ENCODE measurements at regions not wholly inside any gene's neighbourhood (a gene's known extent, or its start where the extent isn't known, plus 50 kb on each side); places are given as distances from the start of the nearest gene placed in this dataset.

- Histone ChIP-seq H3K27ac (ENCODE audit: low read depth, low read length, poor library complexity, severe bottlenecking) (no peak overlapping the region), H3K4me1 (ENCODE audit: insufficient read depth, low read length, poor library complexity, severe bottlenecking) (peaks cover 7% of the 10 kb centered on the region), H3K4me3 (ENCODE audit: low read depth, low read length, poor library complexity, severe bottlenecking) (no peak overlapping the region), H3K9me3 (ENCODE audit: low read depth, low read length, poor library complexity, severe bottlenecking) (no peaks in the 10 kb centered on the region), H3K27me3 (replicated peaks; ENCODE audit: insufficient read depth, low read depth, low read length, poor library complexity) (no peaks in the 10 kb centered on the region), H3K36me3 (ENCODE audit: insufficient read depth, low read length, poor library complexity, severe bottlenecking) (no peaks in the 10 kb centered on the region)
- no TSS peak for BruUV-seq (replicated peaks)
- intact Hi-C loops (cut with micrococcal nuclease; ENCODE audit: unreplicated experiment), result loop anchor here (10.0 kb wide), 1 partner anchor 244 kb away; no protein-coding TSS in a partner anchor
- CTCF ChIA-PET, result no interaction called here
- DNase-seq (ENCODE audit: low spot score), result no peak
- no peak for TF ChIP-seq EZH2 (IDR thresholded peaks at IDR 0.05; ENCODE audit: borderline replicate concordance, low read depth, low read length, poor library complexity, severe bottlenecking)
- TF ChIP-seq CTCF (conservative IDR thresholded peaks at IDR 0.05; ENCODE audit: low read depth, low read length), result no peak
- POLR2A ChIA-PET (ENCODE audit: low non-redundant PET), result no interaction called here
Observed at GRCh38 chr1:63200676-63201075, 121.7 kb upstream of the FOXD3 start.

- no peak for TF ChIP-seq CTCF (conservative IDR thresholded peaks at IDR 0.05; ENCODE audit: low read depth, low read length)
- TF ChIP-seq EZH2 (IDR thresholded peaks at IDR 0.05; ENCODE audit: borderline replicate concordance, low read depth, low read length, poor library complexity, severe bottlenecking), result no peak
- no peak overlapping the region for H3K4me3 ChIP-seq (ENCODE audit: low read depth, low read length, poor library complexity, severe bottlenecking)
- no peaks in the 10 kb centered on the region for H3K36me3 ChIP-seq (ENCODE audit: insufficient read depth, low read length, poor library complexity, severe bottlenecking)
- intact Hi-C loops (cut with micrococcal nuclease; ENCODE audit: unreplicated experiment), result loop anchor here (10.0 kb wide), 1 partner anchor 241 kb away; no protein-coding TSS in a partner anchor
- no peak for DNase-seq (ENCODE audit: low spot score)
- ChIA-PET CTCF (no interaction called here), POLR2A (ENCODE audit: low non-redundant PET) (no interaction called here)
- BruUV-seq (replicated peaks), result no TSS peak
- peaks cover under 1% of the 10 kb centered on the region for H3K4me1 ChIP-seq (ENCODE audit: insufficient read depth, low read length, poor library complexity, severe bottlenecking)
- H3K27ac ChIP-seq (ENCODE audit: low read depth, low read length, poor library complexity, severe bottlenecking), result no peak overlapping the region
- H3K9me3 ChIP-seq (ENCODE audit: low read depth, low read length, poor library complexity, severe bottlenecking), result no peaks in the 10 kb centered on the region
- no peaks in the 10 kb centered on the region for H3K27me3 ChIP-seq (replicated peaks; ENCODE audit: insufficient read depth, low read depth, low read length, poor library complexity)
Observed at GRCh38 chr1:63203641-63204040, 118.7 kb upstream of the FOXD3 start.

- Histone ChIP-seq H3K27me3 (replicated peaks; ENCODE audit: insufficient read depth, low read depth, low read length, poor library complexity) (no peaks in the 10 kb centered on the region), H3K36me3 (ENCODE audit: insufficient read depth, low read length, poor library complexity, severe bottlenecking) (no peaks in the 10 kb centered on the region), H3K9me3 (ENCODE audit: low read depth, low read length, poor library complexity, severe bottlenecking) (no peaks in the 10 kb centered on the region), H3K27ac (ENCODE audit: low read depth, low read length, poor library complexity, severe bottlenecking) (no peak overlapping the region), H3K4me1 (ENCODE audit: insufficient read depth, low read length, poor library complexity, severe bottlenecking) (no peaks in the 10 kb centered on the region), H3K4me3 (ENCODE audit: low read depth, low read length, poor library complexity, severe bottlenecking) (no peak overlapping the region)
- no peak for DNase-seq (ENCODE audit: low spot score)
- ChIA-PET CTCF (no interaction called here), POLR2A (ENCODE audit: low non-redundant PET) (no interaction called here)
- TF ChIP-seq CTCF (conservative IDR thresholded peaks at IDR 0.05; ENCODE audit: low read depth, low read length), result no peak
- no peak for TF ChIP-seq EZH2 (IDR thresholded peaks at IDR 0.05; ENCODE audit: borderline replicate concordance, low read depth, low read length, poor library complexity, severe bottlenecking)
- intact Hi-C loops (cut with micrococcal nuclease; ENCODE audit: unreplicated experiment), result loop anchor here (1.0 to 10.0 kb wide), 2 partner anchors 13 to 239 kb away; no protein-coding TSS in a partner anchor
- BruUV-seq (replicated peaks), result no TSS peak
Observed at GRCh38 chr1:63205776-63206175, 116.6 kb upstream of the FOXD3 start.

Data from A673 (cell line).